Esophagus (tissue), 2 donors: ENCODE measurements at regions not wholly inside any gene's neighbourhood (a gene's known extent, or its start where the extent isn't known, plus 50 kb on each side); places are given as distances from the start of the nearest gene placed in this dataset.

Source experiments
- H3K27ac ChIP-seq, 2 donors: one replicate each; pipeline ENCODE4 v1.5.1; 2013; ENCODE audit warnings: low read depth in 2 of 2, mild to moderate bottlenecking in 2 of 2, inconsistent platforms in 1 of 2, low read length in 1 of 2, moderate library complexity in 1 of 2
- H3K27me3 ChIP-seq, 2 donors: one replicate each; pipeline ENCODE4 v1.6.1; 2013; ENCODE audit warnings: low read length in 2 of 2, control low read depth in 1 of 2, mild to moderate bottlenecking in 1 of 2; ENCODE audit not compliant: insufficient read depth in 2 of 2, control insufficient read depth in 1 of 2
- H3K36me3 ChIP-seq, 2 donors: one replicate each; pipeline ENCODE4 v1.6.1; 2013; ENCODE audit warnings: low read length in 1 of 2; ENCODE audit not compliant: control insufficient read depth in 2 of 2, insufficient read depth in 2 of 2
- H3K4me1 ChIP-seq, 2 donors: one replicate each; pipeline ENCODE4 v1.6.1; 2013; ENCODE audit warnings: low read length in 1 of 2; ENCODE audit not compliant: control insufficient read depth in 2 of 2, insufficient read depth in 2 of 2
- H3K4me3 ChIP-seq, 2 donors: one replicate each; pipeline ENCODE4 v1.5.1; 2013; ENCODE audit warnings: low read length in 2 of 2, mild to moderate bottlenecking in 2 of 2, low read depth in 1 of 2, moderate library complexity in 1 of 2
- H3K9me3 ChIP-seq, 2 donors: one replicate each; pipeline ENCODE4 v1.6.1; 2013; ENCODE audit warnings: mild to moderate bottlenecking in 2 of 2, low read depth in 1 of 2, low read length in 1 of 2, moderate library complexity in 1 of 2; ENCODE audit not compliant: control insufficient read depth in 2 of 2, insufficient read depth in 1 of 2
- WGBS, 2 donors: extraction: QIAGEN DNeasy Blood & Tissue Kit; methylation state at CpG; one replicate each; pipeline ENCODE4 v1.1.7; 2013; 5-methylcytosine and 5-hydroxymethylcytosine counted together
- donor health status: healthy with polysubstance abuse.
- donor health status: Bipolar disorder and iron deficiency.

GRCh38 chr1:168939947-168940223 is 166.6 kb upstream of the ATP1B1 start:
- no peaks in the 10 kb centered on the region for H3K9me3 ChIP-seq
- H3K4me1 ChIP-seq: no peaks in the 10 kb centered on the region
- H3K36me3 ChIP-seq: no peaks in the 10 kb centered on the region
- no peak overlapping the region for H3K27ac ChIP-seq
- no peak overlapping the region for H3K4me3 ChIP-seq
- H3K27me3 ChIP-seq: no peaks in the 10 kb centered on the region

GRCh38 chr1:168941640-168942039 is 164.8 kb upstream of the ATP1B1 start:
- no peaks in the 10 kb centered on the region for H3K4me1 ChIP-seq
- no peaks in the 10 kb centered on the region for H3K27me3 ChIP-seq
- H3K36me3 ChIP-seq: no peaks in the 10 kb centered on the region
- no peak overlapping the region for H3K27ac ChIP-seq
- no peaks in the 10 kb centered on the region for H3K9me3 ChIP-seq
- H3K4me3 ChIP-seq: no peak overlapping the region

GRCh38 chr1:168942165-168942564 is 164.3 kb upstream of the ATP1B1 start:
- no peaks in the 10 kb centered on the region for H3K27me3 ChIP-seq
- H3K4me1 ChIP-seq: no peaks in the 10 kb centered on the region
- no peaks in the 10 kb centered on the region for H3K36me3 ChIP-seq
- no peak overlapping the region for H3K27ac ChIP-seq
- 93 to 95% methylated on average over 2 of the region's 2 CpGs for WGBS, 2 donors
- no peak overlapping the region for H3K4me3 ChIP-seq
- no peaks in the 10 kb centered on the region for H3K9me3 ChIP-seq

GRCh38 chr1:168945870-168946269 is 160.6 kb upstream of the ATP1B1 start:
- no peaks in the 10 kb centered on the region for H3K4me1 ChIP-seq
- no peaks in the 10 kb centered on the region for H3K27me3 ChIP-seq
- no peak overlapping the region for H3K27ac ChIP-seq
- 51 to 54% methylated on average over 3 of the region's 3 CpGs for WGBS, 2 donors
- no peak overlapping the region for H3K4me3 ChIP-seq
- no peaks in the 10 kb centered on the region for H3K36me3 ChIP-seq
- H3K9me3 ChIP-seq: no peaks in the 10 kb centered on the region

- 77 to 87% methylated on average over 2 of the region's 2 CpGs for WGBS, 2 donors
- Histone ChIP-seq H3K9me3 (no peaks in the 10 kb centered on the region), H3K36me3 (no peaks in the 10 kb centered on the region), H3K27me3 (no peaks in the 10 kb centered on the region), H3K4me1 (no peaks in the 10 kb centered on the region), H3K4me3 (no peak overlapping the region), H3K27ac (no peak overlapping the region)
Observed at GRCh38 chr1:168947041-168947440, 159.4 kb upstream of the ATP1B1 start.

- H3K27me3 ChIP-seq: no peaks in the 10 kb centered on the region
- H3K4me1 ChIP-seq: no peaks in the 10 kb centered on the region
- H3K9me3 ChIP-seq: no peaks in the 10 kb centered on the region
- no peaks in the 10 kb centered on the region for H3K36me3 ChIP-seq
- H3K4me3 ChIP-seq: no peak overlapping the region
- no peak overlapping the region for H3K27ac ChIP-seq
Observed at GRCh38 chr1:168949672-168950071, 156.8 kb upstream of the ATP1B1 start.

GRCh38 chr1:168957818-168958217 is 148.7 kb upstream of the ATP1B1 start:
- no peak overlapping the region for H3K27ac ChIP-seq
- 91 to 95% methylated on average over 2 of the region's 2 CpGs for WGBS, 2 donors

GRCh38 chr1:168958562-168959289 is 147.8 kb upstream of the ATP1B1 start:
- Histone ChIP-seq H3K36me3 (no peaks in the 10 kb centered on the region), H3K4me3 (no peak overlapping the region), H3K27me3 (no peaks in the 10 kb centered on the region), H3K27ac (no peak overlapping the region), H3K9me3 (no peaks in the 10 kb centered on the region), H3K4me1 (no peaks in the 10 kb centered on the region)
- 70 to 83% methylated on average over 5 of the region's 5 CpGs for WGBS, 2 donors

More at GRCh38 chr1:168957818-168958217, 148.7 kb upstream of the ATP1B1 start:
- Histone ChIP-seq H3K4me1 (no peaks in the 10 kb centered on the region), H3K36me3 (no peaks in the 10 kb centered on the region), H3K4me3 (no peak overlapping the region), H3K27me3 (no peaks in the 10 kb centered on the region), H3K9me3 (no peaks in the 10 kb centered on the region)

- Histone ChIP-seq H3K9me3 (no peaks in the 10 kb centered on the region), H3K27me3 (no peaks in the 10 kb centered on the region), H3K36me3 (no peaks in the 10 kb centered on the region), H3K4me1 (no peaks in the 10 kb centered on the region), H3K27ac (no peak overlapping the region), H3K4me3 (no peak overlapping the region)
- 94 to 95% methylated on average over 2 of the region's 2 CpGs for WGBS, 2 donors
Observed at GRCh38 chr1:168959382-168959781, 147.1 kb upstream of the ATP1B1 start.

- H3K4me3 ChIP-seq: no peak overlapping the region
- no peak overlapping the region for H3K27ac ChIP-seq
- 95 to 98% methylated on average over 1 of the region's 1 CpG for WGBS, 2 donors
- H3K4me1 ChIP-seq: no peaks in the 10 kb centered on the region
- no peaks in the 10 kb centered on the region for H3K9me3 ChIP-seq
- H3K27me3 ChIP-seq: no peaks in the 10 kb centered on the region
- no peaks in the 10 kb centered on the region for H3K36me3 ChIP-seq
Observed at GRCh38 chr1:168960114-168960513, 146.4 kb upstream of the ATP1B1 start.
